ENCODE measurements at regions not wholly inside any gene's neighbourhood (a gene's known extent, or its start where the extent isn't known, plus 50 kb on each side); places are given as distances from the start of the nearest gene placed in this dataset.

DNA sequence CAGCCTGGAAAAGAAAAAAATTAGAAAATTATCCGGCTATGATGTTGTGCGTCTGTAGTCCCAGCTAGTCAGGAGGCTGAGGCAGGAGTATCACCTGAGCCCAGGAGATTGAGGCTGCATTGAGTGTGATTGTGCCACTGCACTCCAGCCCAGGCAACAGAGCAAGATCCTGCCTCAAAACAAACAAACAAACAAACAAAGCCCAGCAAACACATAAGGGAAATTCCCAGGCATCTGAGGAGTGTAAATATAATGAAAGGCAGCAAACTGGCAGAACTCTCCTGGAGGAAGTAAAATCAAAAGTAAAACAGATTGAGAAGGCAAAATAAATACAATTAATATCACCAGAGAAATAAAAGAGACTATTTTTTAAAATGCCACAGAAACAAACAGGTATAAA is 84.5 kb upstream of the ITGB1 start:
- TF ChIP-seq, protein P1, sequence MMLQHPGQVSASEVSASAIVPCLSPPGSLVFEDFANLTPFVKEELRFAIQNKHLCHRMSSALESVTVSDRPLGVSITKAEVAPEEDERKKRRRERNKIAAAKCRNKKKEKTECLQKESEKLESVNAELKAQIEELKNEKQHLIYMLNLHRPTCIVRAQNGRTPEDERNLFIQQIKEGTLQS (CRISPR knock-in tag; conservative IDR thresholded peaks at IDR 0.05), result no peak
- TF ChIP-seq, protein P2, sequence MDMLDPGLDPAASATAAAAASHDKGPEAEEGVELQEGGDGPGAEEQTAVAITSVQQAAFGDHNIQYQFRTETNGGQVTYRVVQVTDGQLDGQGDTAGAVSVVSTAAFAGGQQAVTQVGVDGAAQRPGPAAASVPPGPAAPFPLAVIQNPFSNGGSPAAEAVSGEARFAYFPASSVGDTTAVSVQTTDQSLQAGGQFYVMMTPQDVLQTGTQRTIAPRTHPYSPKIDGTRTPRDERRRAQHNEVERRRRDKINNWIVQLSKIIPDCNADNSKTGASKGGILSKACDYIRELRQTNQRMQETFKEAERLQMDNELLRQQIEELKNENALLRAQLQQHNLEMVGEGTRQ (CRISPR knock-in tag; IDR thresholded peaks at IDR 0.05), result no peak
- TF ChIP-seq, protein P3, sequence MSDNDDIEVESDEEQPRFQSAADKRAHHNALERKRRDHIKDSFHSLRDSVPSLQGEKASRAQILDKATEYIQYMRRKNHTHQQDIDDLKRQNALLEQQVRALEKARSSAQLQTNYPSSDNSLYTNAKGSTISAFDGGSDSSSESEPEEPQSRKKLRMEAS (CRISPR knock-in tag; IDR thresholded peaks at IDR 0.05), result no peak
- TF ChIP-seq FOXP1 (CRISPR knock-in tag; IDR thresholded peaks at IDR 0.05; ENCODE audit: borderline replicate concordance), result no peak
- TF ChIP-seq TCF7 (CRISPR knock-in tag; IDR thresholded peaks at IDR 0.05; ENCODE audit: low read depth), result no peak
- no peak for TF ChIP-seq CREB1 (CRISPR knock-in tag; IDR thresholded peaks at IDR 0.05)
- TF ChIP-seq, protein P4, sequence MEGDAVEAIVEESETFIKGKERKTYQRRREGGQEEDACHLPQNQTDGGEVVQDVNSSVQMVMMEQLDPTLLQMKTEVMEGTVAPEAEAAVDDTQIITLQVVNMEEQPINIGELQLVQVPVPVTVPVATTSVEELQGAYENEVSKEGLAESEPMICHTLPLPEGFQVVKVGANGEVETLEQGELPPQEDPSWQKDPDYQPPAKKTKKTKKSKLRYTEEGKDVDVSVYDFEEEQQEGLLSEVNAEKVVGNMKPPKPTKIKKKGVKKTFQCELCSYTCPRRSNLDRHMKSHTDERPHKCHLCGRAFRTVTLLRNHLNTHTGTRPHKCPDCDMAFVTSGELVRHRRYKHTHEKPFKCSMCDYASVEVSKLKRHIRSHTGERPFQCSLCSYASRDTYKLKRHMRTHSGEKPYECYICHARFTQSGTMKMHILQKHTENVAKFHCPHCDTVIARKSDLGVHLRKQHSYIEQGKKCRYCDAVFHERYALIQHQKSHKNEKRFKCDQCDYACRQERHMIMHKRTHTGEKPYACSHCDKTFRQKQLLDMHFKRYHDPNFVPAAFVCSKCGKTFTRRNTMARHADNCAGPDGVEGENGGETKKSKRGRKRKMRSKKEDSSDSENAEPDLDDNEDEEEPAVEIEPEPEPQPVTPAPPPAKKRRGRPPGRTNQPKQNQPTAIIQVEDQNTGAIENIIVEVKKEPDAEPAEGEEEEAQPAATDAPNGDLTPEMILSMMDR (IDR thresholded peaks at IDR 0.05), result no peak
- TF ChIP-seq, protein P5, sequence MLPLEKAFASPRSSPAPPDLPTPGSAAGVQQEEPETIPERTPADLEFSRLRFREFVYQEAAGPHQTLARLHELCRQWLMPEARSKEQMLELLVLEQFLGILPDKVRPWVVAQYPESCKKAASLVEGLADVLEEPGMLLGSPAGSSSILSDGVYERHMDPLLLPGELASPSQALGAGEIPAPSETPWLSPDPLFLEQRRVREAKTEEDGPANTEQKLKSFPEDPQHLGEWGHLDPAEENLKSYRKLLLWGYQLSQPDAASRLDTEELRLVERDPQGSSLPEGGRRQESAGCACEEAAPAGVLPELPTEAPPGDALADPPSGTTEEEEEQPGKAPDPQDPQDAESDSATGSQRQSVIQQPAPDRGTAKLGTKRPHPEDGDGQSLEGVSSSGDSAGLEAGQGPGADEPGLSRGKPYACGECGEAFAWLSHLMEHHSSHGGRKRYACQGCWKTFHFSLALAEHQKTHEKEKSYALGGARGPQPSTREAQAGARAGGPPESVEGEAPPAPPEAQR (CRISPR knock-in tag; IDR thresholded peaks at IDR 0.05), result no peak
- TF ChIP-seq, protein P6, sequence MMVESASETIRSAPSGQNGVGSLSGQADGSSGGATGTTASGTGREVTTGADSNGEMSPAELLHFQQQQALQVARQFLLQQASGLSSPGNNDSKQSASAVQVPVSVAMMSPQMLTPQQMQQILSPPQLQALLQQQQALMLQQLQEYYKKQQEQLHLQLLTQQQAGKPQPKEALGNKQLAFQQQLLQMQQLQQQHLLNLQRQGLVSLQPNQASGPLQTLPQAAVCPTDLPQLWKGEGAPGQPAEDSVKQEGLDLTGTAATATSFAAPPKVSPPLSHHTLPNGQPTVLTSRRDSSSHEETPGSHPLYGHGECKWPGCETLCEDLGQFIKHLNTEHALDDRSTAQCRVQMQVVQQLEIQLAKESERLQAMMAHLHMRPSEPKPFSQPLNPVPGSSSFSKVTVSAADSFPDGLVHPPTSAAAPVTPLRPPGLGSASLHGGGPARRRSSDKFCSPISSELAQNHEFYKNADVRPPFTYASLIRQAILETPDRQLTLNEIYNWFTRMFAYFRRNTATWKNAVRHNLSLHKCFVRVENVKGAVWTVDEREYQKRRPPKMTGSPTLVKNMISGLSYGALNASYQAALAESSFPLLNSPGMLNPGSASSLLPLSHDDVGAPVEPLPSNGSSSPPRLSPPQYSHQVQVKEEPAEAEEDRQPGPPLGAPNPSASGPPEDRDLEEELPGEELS (CRISPR knock-in tag; IDR thresholded peaks at IDR 0.05), result no peak
- TF ChIP-seq, protein P7, sequence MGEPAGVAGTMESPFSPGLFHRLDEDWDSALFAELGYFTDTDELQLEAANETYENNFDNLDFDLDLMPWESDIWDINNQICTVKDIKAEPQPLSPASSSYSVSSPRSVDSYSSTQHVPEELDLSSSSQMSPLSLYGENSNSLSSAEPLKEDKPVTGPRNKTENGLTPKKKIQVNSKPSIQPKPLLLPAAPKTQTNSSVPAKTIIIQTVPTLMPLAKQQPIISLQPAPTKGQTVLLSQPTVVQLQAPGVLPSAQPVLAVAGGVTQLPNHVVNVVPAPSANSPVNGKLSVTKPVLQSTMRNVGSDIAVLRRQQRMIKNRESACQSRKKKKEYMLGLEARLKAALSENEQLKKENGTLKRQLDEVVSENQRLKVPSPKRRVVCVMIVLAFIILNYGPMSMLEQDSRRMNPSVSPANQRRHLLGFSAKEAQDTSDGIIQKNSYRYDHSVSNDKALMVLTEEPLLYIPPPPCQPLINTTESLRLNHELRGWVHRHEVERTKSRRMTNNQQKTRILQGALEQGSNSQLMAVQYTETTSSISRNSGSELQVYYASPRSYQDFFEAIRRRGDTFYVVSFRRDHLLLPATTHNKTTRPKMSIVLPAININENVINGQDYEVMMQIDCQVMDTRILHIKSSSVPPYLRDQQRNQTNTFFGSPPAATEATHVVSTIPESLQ (CRISPR knock-in tag; IDR thresholded peaks at IDR 0.05), result no peak
- TF ChIP-seq, protein P8, sequence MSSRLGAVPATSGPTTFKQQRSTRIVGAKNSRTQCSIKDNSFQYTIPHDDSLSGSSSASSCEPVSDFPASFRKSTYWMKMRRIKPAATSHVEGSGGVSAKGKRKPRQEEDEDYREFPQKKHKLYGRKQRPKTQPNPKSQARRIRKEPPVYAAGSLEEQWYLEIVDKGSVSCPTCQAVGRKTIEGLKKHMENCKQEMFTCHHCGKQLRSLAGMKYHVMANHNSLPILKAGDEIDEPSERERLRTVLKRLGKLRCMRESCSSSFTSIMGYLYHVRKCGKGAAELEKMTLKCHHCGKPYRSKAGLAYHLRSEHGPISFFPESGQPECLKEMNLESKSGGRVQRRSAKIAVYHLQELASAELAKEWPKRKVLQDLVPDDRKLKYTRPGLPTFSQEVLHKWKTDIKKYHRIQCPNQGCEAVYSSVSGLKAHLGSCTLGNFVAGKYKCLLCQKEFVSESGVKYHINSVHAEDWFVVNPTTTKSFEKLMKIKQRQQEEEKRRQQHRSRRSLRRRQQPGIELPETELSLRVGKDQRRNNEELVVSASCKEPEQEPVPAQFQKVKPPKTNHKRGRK (CRISPR knock-in tag; IDR thresholded peaks at IDR 0.05; ENCODE audit: borderline replicate concordance), result no peak
- no peak for TF ChIP-seq SP1 (CRISPR knock-in tag; conservative IDR thresholded peaks at IDR 0.05)
- TF ChIP-seq ELF4 (CRISPR knock-in tag; IDR thresholded peaks at IDR 0.05; ENCODE audit: low read depth), result no peak
- TF ChIP-seq CBFB (CRISPR knock-in tag; IDR thresholded peaks at IDR 0.05; ENCODE audit: low read depth), result no peak

All from WTC11 (cell line).